Neural progenitor cell (in vitro differentiated cells): ENCODE measurements at regions not wholly inside any gene's neighbourhood (a gene's known extent, or its start where the extent isn't known, plus 50 kb on each side); places are given as distances from the start of the nearest gene placed in this dataset.

ENCODE experiments used
- EZH2 ChIP-seq: fragments of 200-600 bp; sonication (generic); IDR thresholded peaks from 2 replicates; pipeline ENCODE4 v1.6.1; 2017; ENCODE audit warnings: antibody characterized with exemption, mild to moderate bottlenecking, moderate library complexity
- EZH2phosphoT487 ChIP-seq: fragments of 200-600 bp; sonication (generic); IDR thresholded peaks from 2 replicates; pipeline ENCODE4 v1.6.1; 2017; ENCODE audit warnings: antibody characterized with exemption

GRCh38 chr4:148954011-148954749 lies 512.0 kb upstream of the NR3C2 start:
- no peak for TF ChIP-seq EZH2
- no peak for TF ChIP-seq EZH2phosphoT487
